Body of pancreas (tissue), 4 donors: ENCODE measurements at regions not wholly inside any gene's neighbourhood (a gene's known extent, or its start where the extent isn't known, plus 50 kb on each side); places are given as distances from the start of the nearest gene placed in this dataset.

ENCODE experiments used
- CTCF ChIP-seq, 7 experiments: fragments of 450-650 bp in 4 of 7; fragments of 200-600 bp in 3 of 7; sonication (generic) in 3 of 7; IDR thresholded peaks; one replicate each; pipeline ENCODE4 v1.5.1; 2016 to 2019; ENCODE audit warnings: antibody characterized with exemption in 7 of 7
- POLR2A ChIP-seq, 3 donors: fragments of 450-650 bp; IDR thresholded peaks; one replicate each; pipeline ENCODE4 v1.6.1; 2016; ENCODE audit warnings: antibody characterized with exemption in 3 of 3, mild to moderate bottlenecking in 2 of 3

GRCh38 chr4:83905952-83906351 lies 370.0 kb downstream of the GPAT3 start:
- TF ChIP-seq CTCF (IDR thresholded peaks at IDR 0.05): no peak
- no peak for TF ChIP-seq POLR2A (IDR thresholded peaks at IDR 0.05)
